SK-N-SH (cell line): ENCODE measurements at regions not wholly inside any gene's neighbourhood (a gene's known extent, or its start where the extent isn't known, plus 50 kb on each side); places are given as distances from the start of the nearest gene placed in this dataset.

Source experiments
- CHD2 ChIP-seq: fragments of 150-350 bp; IDR thresholded peaks from 2 replicates; pipeline ENCODE4 v1.6.1; 2018; ENCODE audit warnings: low read length; ENCODE audit not compliant: partially characterized antibody
- FOXJ3 ChIP-seq: sonication (generic); formaldehyde crosslinking; IDR thresholded peaks from 2 replicates; pipeline ENCODE4 v1.5.1; 2020; ENCODE audit warnings: mild to moderate bottlenecking, missing genetic modification reagents
- POLR2AphosphoS5 ChIP-seq: IDR thresholded peaks from 2 replicates; pipeline ENCODE4 v1.6.1; 2012; ENCODE audit warnings: low read depth, low read length
- RAD21 ChIP-seq: IDR thresholded peaks from 2 replicates; pipeline ENCODE4 v1.6.1; 2012; ENCODE audit warnings: mild to moderate bottlenecking, low read length
- RXRA ChIP-seq: IDR thresholded peaks from 2 replicates; pipeline ENCODE4 v1.4.0; 2012; ENCODE audit warnings: low read depth, mild to moderate bottlenecking, borderline replicate concordance
- SMC3 ChIP-seq: IDR thresholded peaks from 2 replicates; pipeline ENCODE4 v1.6.1; 2012; ENCODE audit warnings: low read depth, low read length, improper control_type of control experiment
- TF ChIP-seq, protein P1 (sequence below): fragments of 150-350 bp; IDR thresholded peaks from 2 replicates; pipeline ENCODE4 v1.6.1; 2017; ENCODE audit warnings: antibody characterized with exemption, low read length, low read depth, borderline replicate concordance

GRCh38 chr1:60415696-60416095 is 342.1 kb upstream of the C1orf87 start:
- TF ChIP-seq POLR2AphosphoS5 (no peak), SMC3 (no peak), CHD2 (no peak), FOXJ3 (CRISPR knock-in tag) (no peak), RAD21 (no peak), RXRA (no peak)
- TF ChIP-seq, protein P1, sequence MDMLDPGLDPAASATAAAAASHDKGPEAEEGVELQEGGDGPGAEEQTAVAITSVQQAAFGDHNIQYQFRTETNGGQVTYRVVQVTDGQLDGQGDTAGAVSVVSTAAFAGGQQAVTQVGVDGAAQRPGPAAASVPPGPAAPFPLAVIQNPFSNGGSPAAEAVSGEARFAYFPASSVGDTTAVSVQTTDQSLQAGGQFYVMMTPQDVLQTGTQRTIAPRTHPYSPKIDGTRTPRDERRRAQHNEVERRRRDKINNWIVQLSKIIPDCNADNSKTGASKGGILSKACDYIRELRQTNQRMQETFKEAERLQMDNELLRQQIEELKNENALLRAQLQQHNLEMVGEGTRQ = no peak
